ENCODE measurements at regions not wholly inside any gene's neighbourhood (a gene's known extent, or its start where the extent isn't known, plus 50 kb on each side); places are given as distances from the start of the nearest gene placed in this dataset.
A peak's percentile ranks its signal among the peaks of the same experiment; 100 is the strongest.

GRCh38 chr5:77847129-77847460 is 71.0 kb upstream of the TBCA start:
- TF ChIP-seq CTCF (IDR thresholded peaks at IDR 0.05), result no peak
- TF ChIP-seq EZH2 (IDR thresholded peaks at IDR 0.05), result peak; percentile 49
